Fibroblast of villous mesenchyme (primary cell): ENCODE measurements at regions not wholly inside any gene's neighbourhood (a gene's known extent, or its start where the extent isn't known, plus 50 kb on each side); places are given as distances from the start of the nearest gene placed in this dataset. TPM values are rescaled to one million over a fixed set of nuclear protein-coding genes. Genes with fewer than 3 reads are reported as not detected.

Experiments used
- DNase-seq: peaks from one replicate; pipeline ENCODE4 v3.0.0-alpha.2; 2010; ENCODE audit warnings: low read depth
- H3K4me3 ChIP-seq: 2 replicates; pipeline ENCODE4 v1.5.1; 2011; ENCODE audit warnings: low read depth, mild to moderate bottlenecking, low read length
- small RNA-seq: library from RNA; depleted of rRNA; stranded (forward); fragments of <200 nt; gene quantifications from one replicate; pipeline ENCODE3, GENCODE V24; 2012
- TF ChIP-seq, protein P1 (sequence below): IDR thresholded peaks from 2 replicates; pipeline ENCODE4 v1.5.1; 2012; ENCODE audit warnings: low read depth, mild to moderate bottlenecking, low read length; ENCODE audit not compliant: insufficient read depth

DNA sequence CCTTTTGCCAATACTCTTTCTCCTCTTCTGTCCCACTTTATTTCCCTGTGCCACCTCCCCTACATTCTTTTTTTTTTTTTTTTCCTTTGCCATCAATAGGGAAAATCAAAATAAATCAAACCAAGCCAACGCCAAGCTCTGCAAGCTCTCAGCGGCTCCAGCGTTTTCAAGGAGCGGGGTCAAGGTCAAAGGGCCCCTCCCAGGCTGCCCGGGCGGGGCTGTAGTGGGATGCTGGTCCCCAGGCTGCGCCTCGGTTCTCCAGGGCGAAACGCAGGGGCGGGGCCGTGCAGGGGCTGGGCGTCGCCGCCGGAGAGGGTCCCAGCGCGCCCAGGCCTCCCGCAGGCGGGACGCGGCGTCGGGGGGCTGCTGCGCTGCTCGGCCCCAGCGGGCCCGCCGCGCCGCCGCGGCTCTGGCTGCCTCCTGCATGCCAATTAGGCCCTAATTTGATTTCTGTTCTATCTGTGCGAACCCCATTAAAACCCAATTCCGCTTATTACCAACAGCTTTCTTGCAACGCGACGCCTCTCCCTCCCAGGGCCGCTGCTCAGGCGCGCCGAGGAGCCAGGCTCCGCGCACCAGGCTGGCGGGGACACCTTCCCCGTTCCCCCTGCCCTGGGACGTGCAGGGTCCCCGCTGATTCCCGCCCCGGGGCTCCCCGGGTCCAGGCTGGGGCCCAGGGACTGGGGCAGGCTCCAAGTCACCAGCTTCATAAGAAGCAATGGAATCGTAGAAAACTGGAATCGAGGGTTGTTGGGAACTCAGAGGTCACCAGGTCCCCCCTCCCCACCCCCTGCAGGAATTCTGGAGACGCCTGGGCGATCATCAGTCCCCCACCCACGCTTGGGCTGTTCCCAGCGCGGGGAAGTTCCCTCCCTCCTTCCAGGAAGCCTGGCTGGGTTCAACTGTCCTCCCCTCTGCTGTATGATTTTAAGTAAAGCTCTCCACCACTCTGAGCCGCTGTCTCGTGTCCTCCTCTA lies 50.7 kb upstream of the MAP1LC3B2 start:
- no peak for DNase-seq
- TF ChIP-seq, protein P1, sequence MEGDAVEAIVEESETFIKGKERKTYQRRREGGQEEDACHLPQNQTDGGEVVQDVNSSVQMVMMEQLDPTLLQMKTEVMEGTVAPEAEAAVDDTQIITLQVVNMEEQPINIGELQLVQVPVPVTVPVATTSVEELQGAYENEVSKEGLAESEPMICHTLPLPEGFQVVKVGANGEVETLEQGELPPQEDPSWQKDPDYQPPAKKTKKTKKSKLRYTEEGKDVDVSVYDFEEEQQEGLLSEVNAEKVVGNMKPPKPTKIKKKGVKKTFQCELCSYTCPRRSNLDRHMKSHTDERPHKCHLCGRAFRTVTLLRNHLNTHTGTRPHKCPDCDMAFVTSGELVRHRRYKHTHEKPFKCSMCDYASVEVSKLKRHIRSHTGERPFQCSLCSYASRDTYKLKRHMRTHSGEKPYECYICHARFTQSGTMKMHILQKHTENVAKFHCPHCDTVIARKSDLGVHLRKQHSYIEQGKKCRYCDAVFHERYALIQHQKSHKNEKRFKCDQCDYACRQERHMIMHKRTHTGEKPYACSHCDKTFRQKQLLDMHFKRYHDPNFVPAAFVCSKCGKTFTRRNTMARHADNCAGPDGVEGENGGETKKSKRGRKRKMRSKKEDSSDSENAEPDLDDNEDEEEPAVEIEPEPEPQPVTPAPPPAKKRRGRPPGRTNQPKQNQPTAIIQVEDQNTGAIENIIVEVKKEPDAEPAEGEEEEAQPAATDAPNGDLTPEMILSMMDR = no peak
- peak overlapping the region; percentile 53 for H3K4me3 ChIP-seq

Small RNAs in the stretch of these regions (small RNA-seq; reads per million reads assigned to genes)
- not detected for gene MIR4472-2
